ENCODE measurements at regions not wholly inside any gene's neighbourhood (a gene's known extent, or its start where the extent isn't known, plus 50 kb on each side); places are given as distances from the start of the nearest gene placed in this dataset.
"Not testable (repeated sequence)": the region's sequence is repeated elsewhere in the genome, so short reads cannot be mapped to it uniquely, and the experiment has no call there.

DNA sequence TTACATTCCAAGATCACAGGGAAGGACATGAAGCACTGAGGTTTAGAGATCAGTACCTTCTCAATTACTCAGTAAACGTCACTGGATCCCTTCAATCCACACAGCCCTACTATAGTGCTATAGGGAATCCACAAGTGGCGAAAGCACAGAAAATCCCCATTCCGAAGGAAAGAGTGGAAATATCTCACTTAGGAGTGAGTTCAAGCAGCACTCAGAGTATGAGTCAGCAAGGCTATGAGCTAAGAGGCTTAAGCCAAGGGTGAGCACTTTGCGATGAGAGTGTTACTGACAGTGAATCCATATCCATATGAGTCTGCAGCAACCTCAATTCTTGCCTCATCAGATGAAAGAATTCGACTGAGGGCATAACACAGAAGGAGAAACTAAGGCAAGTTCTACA lies 165.1 kb downstream of the VSIG4 start:
- ATAC-seq (replicated peaks in 6 of 8): peak in 1 of 8 experiments; percentile 46
- H3K27ac ChIP-seq: no peak overlapping the region
- no peak overlapping the region for H3K4me3 ChIP-seq
- in situ Hi-C loops (cut with MboI; ENCODE audit: low pct_unique_long_range_greater_than_20kb in 2 of 9, low sequenced_read_pairs in 9 of 9, unreplicated experiment in 9 of 9): no loop called here
- WGBS, 10 experiments: 0 to 100% (median 67%) methylated on average over 1 to 4 of the region's 5 CpGs; no CpG with 5 or more reads in 6 of the 10 experiments
- no peaks in the 10 kb centered on the region for H3K4me1 ChIP-seq (replicated peaks in 1 of 2)

DNA sequence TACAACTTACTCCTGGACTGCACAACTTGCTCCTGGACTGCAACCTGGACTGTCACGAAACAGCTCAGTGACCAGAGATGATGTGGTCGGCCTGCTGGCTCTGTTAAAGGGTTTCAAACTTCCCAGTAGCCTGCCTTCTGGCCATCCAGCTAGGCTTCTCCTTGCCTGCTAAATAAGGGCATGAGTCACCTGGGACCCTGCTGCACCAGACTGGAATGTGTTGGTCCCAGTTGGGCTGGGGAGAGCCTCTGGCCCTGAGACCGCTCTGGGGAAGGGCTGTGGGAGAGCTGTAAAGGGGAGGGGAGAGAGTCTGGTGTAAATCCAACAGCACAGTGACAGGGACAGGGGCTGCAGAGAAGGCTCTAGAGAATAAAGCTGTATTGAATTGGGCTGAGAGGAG lies 165.8 kb downstream of the VSIG4 start:
- Histone ChIP-seq H3K4me1 (replicated peaks in 1 of 2) (no peaks in the 10 kb centered on the region), H3K27ac (no peak overlapping the region), H3K4me3 (no peak overlapping the region)
- in situ Hi-C loops (cut with MboI; ENCODE audit: low pct_unique_long_range_greater_than_20kb in 2 of 9, low sequenced_read_pairs in 9 of 9, unreplicated experiment in 9 of 9): no loop called here
- no peak for ATAC-seq (replicated peaks in 6 of 8)
- WGBS, 10 experiments: 60% methylated on average over 2 of the region's 3 CpGs; no CpG with 5 or more reads in 9 of the 10 experiments

DNA sequence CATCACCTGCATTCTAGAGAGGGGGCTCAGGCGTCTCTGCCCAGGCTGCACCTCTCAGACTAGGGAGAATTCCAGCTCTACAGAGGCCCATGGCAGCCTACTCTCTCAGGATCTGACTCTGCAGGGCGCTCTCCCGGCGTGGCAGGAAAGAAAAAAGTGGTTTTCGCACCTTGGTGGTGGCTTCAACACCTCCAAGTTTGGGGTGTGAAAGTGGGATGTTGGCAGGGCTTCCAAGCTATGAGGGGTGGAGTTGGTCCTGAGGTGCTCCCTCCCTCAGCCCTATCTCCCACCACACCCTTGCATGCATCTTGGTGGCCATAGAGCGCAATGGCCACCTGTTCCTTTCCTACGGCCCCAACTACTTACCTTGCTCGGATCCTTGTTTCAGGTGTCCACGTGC lies 166.5 kb downstream of the VSIG4 start:
- Histone ChIP-seq H3K4me3 (no peak overlapping the region), H3K27ac (no peak overlapping the region), H3K4me1 (replicated peaks in 1 of 2) (no peaks in the 10 kb centered on the region)
- in situ Hi-C loops (cut with MboI; ENCODE audit: low pct_unique_long_range_greater_than_20kb in 2 of 9, low sequenced_read_pairs in 9 of 9, unreplicated experiment in 9 of 9): no loop called here
- no CpG with 5 or more reads among the region's 9 CpGs for WGBS, 10 experiments
- no peak for ATAC-seq (replicated peaks in 6 of 8)

- in situ Hi-C loops (cut with MboI; ENCODE audit: low pct_unique_long_range_greater_than_20kb in 2 of 9, low sequenced_read_pairs in 9 of 9, unreplicated experiment in 9 of 9): no loop called here
- peak; percentile 53 to 94 (median 83) for ATAC-seq (replicated peaks in 6 of 8)
- H3K4me1 ChIP-seq (replicated peaks in 1 of 2): no peaks in the 10 kb centered on the region
- H3K4me3 ChIP-seq: no peak overlapping the region
- 0 to 80% (median 41%) methylated on average over 1 to 4 of the region's 7 CpGs; no CpG with 5 or more reads in 7 of the 10 experiments for WGBS, 10 experiments
- no peak overlapping the region for H3K27ac ChIP-seq
Measured at GRCh38 chrX:65871671-65872311, 168.1 kb downstream of the VSIG4 start.

- H3K27ac ChIP-seq; H3K4me3 ChIP-seq; in situ Hi-C loops (cut with MboI; ENCODE audit: low pct_unique_long_range_greater_than_20kb in 2 of 9, low sequenced_read_pairs in 9 of 9, unreplicated experiment in 9 of 9); H3K4me1 ChIP-seq (replicated peaks in 1 of 2); ATAC-seq (replicated peaks in 6 of 8): not testable (repeated sequence)
- WGBS, 10 experiments: 55 to 100% (median 83%) methylated on average over 1 to 3 of the region's 3 CpGs; no CpG with 5 or more reads in 7 of the 10 experiments
Measured at GRCh38 chrX:65870544-65870943, 169.3 kb downstream of the VSIG4 start.

- in situ Hi-C loops (cut with MboI; ENCODE audit: low pct_unique_long_range_greater_than_20kb in 2 of 9, low sequenced_read_pairs in 9 of 9, unreplicated experiment in 9 of 9): no loop called here
- 44% methylated on average over 1 of the region's 1 CpG; no CpG with 5 or more reads in 9 of the 10 experiments for WGBS, 10 experiments
- Histone ChIP-seq H3K4me1 (replicated peaks in 1 of 2) (no peaks in the 10 kb centered on the region), H3K27ac (no peak overlapping the region), H3K4me3 (no peak overlapping the region)
- no peak for ATAC-seq (replicated peaks in 6 of 8)
Measured at GRCh38 chrX:65866773-65867172, 173.1 kb downstream of the VSIG4 start.

GRCh38 chrX:65866146-65866545 lies 173.7 kb downstream of the VSIG4 start:
- in situ Hi-C loops (cut with MboI; ENCODE audit: low pct_unique_long_range_greater_than_20kb in 2 of 9, low sequenced_read_pairs in 9 of 9, unreplicated experiment in 9 of 9): no loop called here
- no peak overlapping the region for H3K4me3 ChIP-seq
- peak in 1 of 8 experiments; percentile 37 for ATAC-seq (replicated peaks in 6 of 8)
- H3K4me1 ChIP-seq (replicated peaks in 1 of 2): no peaks in the 10 kb centered on the region
- no peak overlapping the region for H3K27ac ChIP-seq

GRCh38 chrX:65862638-65863037 lies 177.2 kb downstream of the VSIG4 start:
- Histone ChIP-seq H3K4me1 (replicated peaks in 1 of 2) (no peaks in the 10 kb centered on the region), H3K4me3 (no peak overlapping the region), H3K27ac (no peak overlapping the region)
- 20 to 100% (median 80%) methylated on average over 1 to 5 of the region's 5 CpGs; no CpG with 5 or more reads in 5 of the 10 experiments for WGBS, 10 experiments
- in situ Hi-C loops (cut with MboI; ENCODE audit: low pct_unique_long_range_greater_than_20kb in 2 of 9, low sequenced_read_pairs in 9 of 9, unreplicated experiment in 9 of 9): no loop called here
- ATAC-seq (replicated peaks in 6 of 8): no peak

GRCh38 chrX:65859299-65859698 lies 180.6 kb downstream of the VSIG4 start:
- ATAC-seq (replicated peaks in 6 of 8): no peak
- in situ Hi-C loops (cut with MboI; ENCODE audit: low pct_unique_long_range_greater_than_20kb in 2 of 9, low sequenced_read_pairs in 9 of 9, unreplicated experiment in 9 of 9): no loop called here
- H3K27ac ChIP-seq: no peak overlapping the region
- no peaks in the 10 kb centered on the region for H3K4me1 ChIP-seq (replicated peaks in 1 of 2)
- H3K4me3 ChIP-seq: no peak overlapping the region

- H3K27ac ChIP-seq; ATAC-seq (replicated peaks in 6 of 8); H3K4me1 ChIP-seq (replicated peaks in 1 of 2); in situ Hi-C loops (cut with MboI; ENCODE audit: low pct_unique_long_range_greater_than_20kb in 2 of 9, low sequenced_read_pairs in 9 of 9, unreplicated experiment in 9 of 9); H3K4me3 ChIP-seq: not testable (repeated sequence)
- WGBS, 10 experiments: 0 to 100% (median 40%) methylated on average over 1 of the region's 1 CpG; no CpG with 5 or more reads in 5 of the 10 experiments
Measured at GRCh38 chrX:65854437-65854836, 185.4 kb downstream of the VSIG4 start.

GRCh38 chrX:65851306-65851705 lies 183.9 kb downstream of the MSN start:
- H3K27ac ChIP-seq; H3K4me1 ChIP-seq (replicated peaks in 1 of 2); H3K4me3 ChIP-seq; in situ Hi-C loops (cut with MboI; ENCODE audit: low pct_unique_long_range_greater_than_20kb in 2 of 9, low sequenced_read_pairs in 9 of 9, unreplicated experiment in 9 of 9); ATAC-seq (replicated peaks in 6 of 8): not testable (repeated sequence)
- 50% methylated on average over 1 of the region's 1 CpG; no CpG with 5 or more reads in 9 of the 10 experiments for WGBS, 10 experiments

GRCh38 chrX:65850821-65851220 lies 183.4 kb downstream of the MSN start:
- in situ Hi-C loops (cut with MboI; ENCODE audit: low pct_unique_long_range_greater_than_20kb in 2 of 9, low sequenced_read_pairs in 9 of 9, unreplicated experiment in 9 of 9); H3K4me3 ChIP-seq; H3K4me1 ChIP-seq (replicated peaks in 1 of 2); ATAC-seq (replicated peaks in 6 of 8); H3K27ac ChIP-seq: not testable (repeated sequence)
- WGBS, 10 experiments: no CpG with 5 or more reads among the region's 2 CpGs

- Histone ChIP-seq H3K27ac (no peak overlapping the region), H3K4me3 (no peak overlapping the region), H3K4me1 (replicated peaks in 1 of 2) (no peaks in the 10 kb centered on the region)
- ATAC-seq (replicated peaks in 6 of 8): no peak
- WGBS, 10 experiments: 0 to 27% methylated on average over 1 to 2 of the region's 2 CpGs; no CpG with 5 or more reads in 8 of the 10 experiments
- in situ Hi-C loops (cut with MboI; ENCODE audit: low pct_unique_long_range_greater_than_20kb in 2 of 9, low sequenced_read_pairs in 9 of 9, unreplicated experiment in 9 of 9): no loop called here
Measured at GRCh38 chrX:65846974-65847373, 179.5 kb downstream of the MSN start.

- no CpG with 5 or more reads among the region's 2 CpGs for WGBS, 10 experiments
Measured at GRCh38 chrX:65841263-65841662, 173.8 kb downstream of the MSN start.

More at GRCh38 chrX:65841263-65841662, 173.8 kb downstream of the MSN start:
- H3K4me3 ChIP-seq: no peak overlapping the region
- in situ Hi-C loops (cut with MboI; ENCODE audit: low pct_unique_long_range_greater_than_20kb in 2 of 9, low sequenced_read_pairs in 9 of 9, unreplicated experiment in 9 of 9): no loop called here
- no peak for ATAC-seq (replicated peaks in 6 of 8)
- no peaks in the 10 kb centered on the region for H3K4me1 ChIP-seq (replicated peaks in 1 of 2)
- H3K27ac ChIP-seq: no peak overlapping the region
